Central memory CD8-positive, alpha-beta T cell (primary cell): ENCODE measurements at regions not wholly inside any gene's neighbourhood (a gene's known extent, or its start where the extent isn't known, plus 50 kb on each side); places are given as distances from the start of the nearest gene placed in this dataset.

Source experiments
- ATAC-seq: fragments of 150-1000 bp; cut with Tn5 transposase; replicated peaks from 2 replicates; pipeline ENCODE4 v1.10.0; 2022; ENCODE audit warnings: mild to moderate bottlenecking, moderate FRiP score, moderate number of reproducible peaks; ENCODE audit not compliant: poor library complexity, severe bottlenecking; ENCODE audit errors: extremely low read depth
- DNase-seq, 2 donors: peaks; one replicate each; pipeline ENCODE4 v3.0.0; 2021; ENCODE audit warnings: low spot score in 2 of 2
- H3K27ac Mint-ChIP-seq: one replicate; pipeline ENCODE4 v1.8.0; 2022; ENCODE audit warnings: low read depth, mild to moderate bottlenecking, moderate library complexity, mixed read lengths
- H3K27me3 Mint-ChIP-seq: one replicate; pipeline ENCODE4 v1.8.0; 2022; ENCODE audit warnings: mixed read lengths
- H3K36me3 Mint-ChIP-seq: one replicate; pipeline ENCODE4 v1.8.0; 2022; ENCODE audit warnings: mild to moderate bottlenecking, moderate library complexity, mixed read lengths; ENCODE audit not compliant: insufficient read depth
- H3K4me1 Mint-ChIP-seq: one replicate; pipeline ENCODE4 v1.8.0; 2022; ENCODE audit warnings: mixed read lengths
- H3K4me3 Mint-ChIP-seq: one replicate; pipeline ENCODE4 v1.8.0; 2022; ENCODE audit warnings: mild to moderate bottlenecking, moderate library complexity, mixed read lengths
- H3K9me3 Mint-ChIP-seq: one replicate; pipeline ENCODE4 v1.8.0; 2022; ENCODE audit warnings: mixed read lengths

DNA sequence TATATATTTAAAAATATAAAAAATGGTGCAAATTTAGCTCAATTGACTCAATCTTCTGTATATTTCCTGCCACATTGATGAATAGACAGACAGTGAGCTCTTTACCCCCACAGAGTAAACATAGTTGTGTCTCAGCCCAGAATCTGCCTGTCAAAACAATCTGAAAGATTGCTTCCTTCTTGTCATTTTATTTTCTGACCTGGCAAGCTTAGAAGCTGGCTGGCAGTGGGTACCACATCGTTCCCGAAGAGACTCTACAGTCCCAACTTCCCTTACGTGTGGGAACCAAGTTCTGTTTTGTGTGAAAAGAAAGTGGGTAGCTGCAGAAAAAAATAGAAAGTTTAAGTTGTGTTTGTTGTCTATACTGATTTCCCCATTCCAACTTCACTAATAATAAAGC, 629.3 kb upstream of the NEGR1 start:
- Mint-ChIP-seq H3K9me3 (peaks cover 31% of the 10 kb centered on the region), H3K36me3 (no peaks in the 10 kb centered on the region), H3K4me1 (no peaks in the 10 kb centered on the region), H3K27me3 (no peaks in the 10 kb centered on the region), H3K27ac (no peak overlapping the region), H3K4me3 (no peak overlapping the region)
- DNase-seq, result no peak
- ATAC-seq, result no peak

DNA sequence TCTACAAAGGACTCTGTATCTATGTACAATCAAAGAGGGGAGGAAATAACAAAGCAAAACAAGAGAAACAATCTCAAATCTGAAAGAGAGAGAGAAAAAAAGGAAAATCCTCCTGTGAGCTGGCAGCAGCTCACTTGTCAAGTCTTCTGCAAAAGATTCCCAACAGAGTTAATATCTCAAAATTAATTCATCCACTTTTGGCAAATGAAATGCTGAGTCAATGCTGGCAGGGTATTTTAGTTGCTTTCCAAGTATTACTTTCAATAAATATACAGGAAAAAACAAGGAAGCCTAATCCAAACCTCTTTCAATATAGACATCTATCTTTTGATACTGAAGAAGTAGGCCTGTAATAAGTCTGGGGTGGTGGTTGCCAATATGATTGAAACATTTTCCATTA, 613.9 kb upstream of the NEGR1 start:
- no peak overlapping the region for H3K27ac Mint-ChIP-seq
- ATAC-seq (no peak), DNase-seq (no peak)
- no peaks in the 10 kb centered on the region for H3K27me3 Mint-ChIP-seq
- no peaks in the 10 kb centered on the region for H3K4me1 Mint-ChIP-seq
- no peak overlapping the region for H3K4me3 Mint-ChIP-seq
- H3K9me3 Mint-ChIP-seq, result no peaks in the 10 kb centered on the region
- H3K36me3 Mint-ChIP-seq, result no peaks in the 10 kb centered on the region

DNA sequence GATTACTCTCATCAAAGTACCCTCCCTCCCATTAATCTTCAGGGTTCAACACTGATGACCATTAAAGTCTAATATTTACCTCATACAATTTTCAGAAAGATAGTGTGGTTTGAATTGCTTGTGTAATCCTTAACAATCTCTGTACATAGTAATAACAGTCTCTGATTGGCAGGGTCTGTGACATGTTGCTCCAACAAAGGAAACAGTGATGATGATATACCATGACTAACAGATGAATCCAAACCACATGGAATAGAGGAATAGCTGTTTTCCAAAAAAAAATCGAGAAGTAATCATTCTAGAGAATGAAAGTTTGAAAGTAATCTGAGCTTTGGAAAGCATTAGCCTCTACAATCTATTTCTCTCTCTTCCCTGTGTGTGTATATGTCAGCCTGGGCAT, 610.1 kb upstream of the NEGR1 start:
- Mint-ChIP-seq H3K4me3 (no peak overlapping the region), H3K27me3 (no peaks in the 10 kb centered on the region), H3K9me3 (no peaks in the 10 kb centered on the region), H3K27ac (no peak overlapping the region), H3K36me3 (no peaks in the 10 kb centered on the region), H3K4me1 (no peaks in the 10 kb centered on the region)
- DNase-seq, result no peak
- no peak for ATAC-seq

DNA sequence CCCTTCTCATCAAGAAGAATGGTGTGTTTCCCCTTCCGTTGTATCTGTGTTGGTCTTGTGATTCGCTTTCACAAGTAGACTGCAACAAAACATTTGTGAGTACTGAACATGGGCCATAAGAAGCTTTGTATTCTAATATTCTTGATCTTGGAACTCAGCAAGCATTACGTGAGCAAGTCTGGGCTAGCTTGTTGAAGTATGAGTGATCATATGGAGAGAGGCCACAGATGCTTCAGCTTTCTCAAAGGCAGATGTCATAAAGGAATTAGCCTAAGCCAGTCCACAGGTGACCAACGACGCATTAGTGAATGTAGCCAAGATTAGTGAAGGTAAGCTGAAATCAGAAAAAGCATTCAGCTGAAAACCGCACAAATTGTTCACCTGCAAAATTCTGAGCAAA, 609.6 kb upstream of the NEGR1 start:
- ATAC-seq (no peak), DNase-seq (no peak)
- Mint-ChIP-seq H3K9me3 (no peaks in the 10 kb centered on the region), H3K4me1 (no peaks in the 10 kb centered on the region), H3K27me3 (no peaks in the 10 kb centered on the region), H3K27ac (no peak overlapping the region), H3K4me3 (no peak overlapping the region), H3K36me3 (no peaks in the 10 kb centered on the region)

DNA sequence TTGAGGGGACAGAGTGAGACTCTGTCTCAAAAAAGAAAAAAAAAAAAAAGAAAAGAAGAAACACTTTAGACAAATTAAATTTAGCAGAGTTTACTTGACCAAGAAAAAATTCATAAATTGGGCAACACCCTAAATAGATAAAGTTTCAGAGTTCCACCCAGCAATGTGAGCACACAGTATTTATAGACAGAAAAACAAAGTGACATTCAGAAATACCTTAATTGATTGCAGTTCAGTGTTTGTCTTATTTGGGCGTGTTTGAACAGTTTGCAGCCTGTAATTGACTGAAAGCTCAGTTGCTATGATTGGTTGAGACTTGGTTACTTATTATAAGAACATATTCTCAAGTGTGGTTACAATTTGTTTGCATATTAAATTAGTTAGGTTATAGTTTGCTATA, 603.5 kb upstream of the NEGR1 start:
- H3K4me1 Mint-ChIP-seq, result no peaks in the 10 kb centered on the region
- ATAC-seq (no peak), DNase-seq (no peak)
- no peak overlapping the region for H3K4me3 Mint-ChIP-seq
- H3K27me3 Mint-ChIP-seq, result no peaks in the 10 kb centered on the region
- no peak overlapping the region for H3K27ac Mint-ChIP-seq
- peaks cover 9% of the 10 kb centered on the region for H3K9me3 Mint-ChIP-seq
- H3K36me3 Mint-ChIP-seq, result no peaks in the 10 kb centered on the region

DNA sequence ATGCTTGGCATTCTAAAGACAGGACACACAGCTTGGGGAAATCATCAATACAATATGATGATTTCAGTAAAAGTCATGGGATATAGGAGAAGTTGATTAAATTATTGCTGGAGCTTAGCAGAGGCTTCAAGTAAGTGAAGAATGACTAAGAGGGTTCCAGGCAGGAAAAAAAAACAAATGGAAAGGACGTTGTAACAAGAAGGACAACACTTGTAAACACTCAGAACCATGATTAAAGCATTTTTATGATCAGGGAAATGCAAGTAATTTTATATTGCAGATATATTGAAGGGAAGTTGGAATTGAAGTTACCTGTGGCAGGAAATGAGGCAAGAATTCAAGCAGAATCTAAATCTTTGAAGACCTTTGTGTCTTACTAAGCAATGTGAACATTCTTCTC, 602.7 kb upstream of the NEGR1 start:
- no peak for DNase-seq
- Mint-ChIP-seq H3K4me3 (no peak overlapping the region), H3K27ac (no peak overlapping the region), H3K36me3 (no peaks in the 10 kb centered on the region), H3K27me3 (no peaks in the 10 kb centered on the region), H3K4me1 (no peaks in the 10 kb centered on the region), H3K9me3 (peaks cover 9% of the 10 kb centered on the region)
- ATAC-seq, result no peak

DNA sequence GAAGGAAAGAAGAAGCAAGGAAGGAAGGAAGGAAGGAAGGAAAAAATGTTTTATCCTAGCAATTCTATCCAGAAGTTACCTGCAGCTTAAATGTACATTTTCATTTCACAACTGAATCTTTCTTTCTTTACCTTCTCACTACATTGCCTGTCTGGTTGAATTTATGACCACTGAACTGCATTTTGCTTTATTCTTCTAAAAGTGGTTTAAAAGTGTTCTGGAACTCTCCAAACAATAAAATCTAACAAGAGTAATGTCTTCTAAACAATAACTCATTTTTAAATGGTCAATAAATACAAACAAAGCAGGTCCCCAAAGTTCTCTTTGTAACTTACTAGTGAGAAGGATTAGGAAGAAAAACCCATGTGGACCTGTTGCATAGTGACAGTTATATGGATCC, 587.5 kb upstream of the NEGR1 start:
- no peaks in the 10 kb centered on the region for H3K27me3 Mint-ChIP-seq
- DNase-seq (no peak), ATAC-seq (no peak)
- no peak overlapping the region for H3K4me3 Mint-ChIP-seq
- no peaks in the 10 kb centered on the region for H3K4me1 Mint-ChIP-seq
- H3K27ac Mint-ChIP-seq, result no peak overlapping the region
- no peaks in the 10 kb centered on the region for H3K36me3 Mint-ChIP-seq
- H3K9me3 Mint-ChIP-seq, result peaks cover 6% of the 10 kb centered on the region

DNA sequence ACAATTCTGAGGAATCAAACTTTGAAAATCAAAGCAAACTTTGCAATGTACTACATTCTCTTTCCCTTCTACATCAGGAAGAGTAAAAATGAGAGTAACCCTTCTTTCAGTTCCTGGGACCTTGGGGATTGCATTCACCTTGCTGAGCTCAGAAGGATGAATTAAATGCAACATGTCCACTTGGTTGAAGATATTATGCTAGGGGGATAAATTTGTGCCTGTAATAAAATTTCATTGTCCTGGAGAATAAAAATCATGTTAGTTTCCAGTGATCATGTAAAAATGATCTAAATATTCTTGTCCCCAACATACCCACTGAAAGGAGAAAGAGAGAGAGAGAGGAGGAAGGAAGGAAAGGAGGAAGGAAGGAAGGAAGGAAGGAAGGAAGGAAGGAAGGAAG, 587.1 kb upstream of the NEGR1 start:
- Mint-ChIP-seq H3K4me1 (no peaks in the 10 kb centered on the region), H3K27me3 (no peaks in the 10 kb centered on the region), H3K27ac (no peak overlapping the region), H3K36me3 (no peaks in the 10 kb centered on the region), H3K9me3 (peaks cover 6% of the 10 kb centered on the region), H3K4me3 (no peak overlapping the region)
- ATAC-seq, result no peak
- DNase-seq, result no peak

DNA sequence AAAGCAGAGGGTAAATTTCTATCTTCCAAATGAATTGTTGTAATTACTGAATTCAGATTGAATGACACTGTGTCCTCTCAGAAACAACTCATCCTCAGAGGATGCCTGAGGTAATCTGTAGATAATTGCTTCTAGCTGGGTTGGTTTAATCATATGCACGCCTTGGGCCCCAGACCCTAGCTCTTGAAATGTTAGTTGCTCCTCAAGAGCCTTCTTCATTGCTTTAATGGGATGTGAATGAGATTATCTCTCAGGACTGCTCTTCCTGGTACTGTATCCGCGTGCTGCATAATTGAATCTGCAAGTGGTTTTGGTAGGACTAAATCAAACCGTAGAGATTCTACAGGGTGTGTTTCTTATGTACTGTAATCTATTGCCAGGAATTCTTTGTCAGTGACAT, 569.3 kb upstream of the NEGR1 start:
- no peak overlapping the region for H3K27ac Mint-ChIP-seq
- no peaks in the 10 kb centered on the region for H3K36me3 Mint-ChIP-seq
- no peaks in the 10 kb centered on the region for H3K4me1 Mint-ChIP-seq
- ATAC-seq (no peak), DNase-seq (no peak)
- H3K27me3 Mint-ChIP-seq, result no peaks in the 10 kb centered on the region
- H3K9me3 Mint-ChIP-seq, result peaks cover 22% of the 10 kb centered on the region
- no peak overlapping the region for H3K4me3 Mint-ChIP-seq

DNA sequence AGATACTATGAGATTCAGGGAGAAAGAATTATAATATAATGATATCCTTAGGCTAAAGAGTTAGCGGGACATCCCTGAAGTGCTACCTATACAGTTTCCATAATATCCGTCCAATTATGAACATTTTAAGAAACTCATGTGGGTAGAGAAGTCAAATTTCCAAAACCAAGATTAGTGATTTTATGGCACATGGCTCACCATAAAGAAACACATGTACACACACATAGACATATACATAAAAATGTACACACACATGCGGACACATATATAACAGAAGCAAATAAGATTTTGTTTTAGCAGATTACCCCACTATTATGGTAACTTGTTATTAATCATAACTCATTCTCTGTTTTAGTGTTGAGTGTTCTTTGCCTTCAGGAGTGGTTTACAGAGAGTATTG, 566.7 kb upstream of the NEGR1 start:
- peaks cover 23% of the 10 kb centered on the region for H3K9me3 Mint-ChIP-seq
- ATAC-seq (no peak), DNase-seq (no peak)
- no peak overlapping the region for H3K27ac Mint-ChIP-seq
- H3K27me3 Mint-ChIP-seq, result no peaks in the 10 kb centered on the region
- H3K4me3 Mint-ChIP-seq, result no peak overlapping the region
- no peaks in the 10 kb centered on the region for H3K36me3 Mint-ChIP-seq
- H3K4me1 Mint-ChIP-seq, result no peaks in the 10 kb centered on the region

DNA sequence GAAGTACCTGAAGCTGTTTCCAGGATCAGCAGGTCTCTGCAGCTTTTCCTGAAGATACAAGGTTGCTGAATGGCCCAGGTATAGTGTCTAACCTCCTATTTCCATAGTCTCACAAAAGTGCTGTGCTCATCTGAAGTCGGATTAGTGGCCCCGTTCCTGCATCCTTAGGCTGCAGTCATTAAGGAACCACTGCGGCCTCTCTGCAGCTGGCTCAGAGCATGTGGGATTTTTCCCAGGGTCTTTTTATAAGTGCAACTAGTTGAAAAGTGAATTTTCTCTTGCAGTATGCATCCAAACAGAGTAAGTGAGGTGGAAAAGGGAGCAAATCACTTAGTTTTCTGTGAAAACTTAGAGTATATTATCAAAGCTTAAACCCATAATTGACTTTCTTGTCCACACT, 565.3 kb upstream of the NEGR1 start:
- DNase-seq (no peak), ATAC-seq (no peak)
- Mint-ChIP-seq H3K36me3 (no peaks in the 10 kb centered on the region), H3K4me1 (no peaks in the 10 kb centered on the region), H3K27me3 (no peaks in the 10 kb centered on the region), H3K9me3 (peaks cover 29% of the 10 kb centered on the region), H3K4me3 (no peak overlapping the region), H3K27ac (no peak overlapping the region)

DNA sequence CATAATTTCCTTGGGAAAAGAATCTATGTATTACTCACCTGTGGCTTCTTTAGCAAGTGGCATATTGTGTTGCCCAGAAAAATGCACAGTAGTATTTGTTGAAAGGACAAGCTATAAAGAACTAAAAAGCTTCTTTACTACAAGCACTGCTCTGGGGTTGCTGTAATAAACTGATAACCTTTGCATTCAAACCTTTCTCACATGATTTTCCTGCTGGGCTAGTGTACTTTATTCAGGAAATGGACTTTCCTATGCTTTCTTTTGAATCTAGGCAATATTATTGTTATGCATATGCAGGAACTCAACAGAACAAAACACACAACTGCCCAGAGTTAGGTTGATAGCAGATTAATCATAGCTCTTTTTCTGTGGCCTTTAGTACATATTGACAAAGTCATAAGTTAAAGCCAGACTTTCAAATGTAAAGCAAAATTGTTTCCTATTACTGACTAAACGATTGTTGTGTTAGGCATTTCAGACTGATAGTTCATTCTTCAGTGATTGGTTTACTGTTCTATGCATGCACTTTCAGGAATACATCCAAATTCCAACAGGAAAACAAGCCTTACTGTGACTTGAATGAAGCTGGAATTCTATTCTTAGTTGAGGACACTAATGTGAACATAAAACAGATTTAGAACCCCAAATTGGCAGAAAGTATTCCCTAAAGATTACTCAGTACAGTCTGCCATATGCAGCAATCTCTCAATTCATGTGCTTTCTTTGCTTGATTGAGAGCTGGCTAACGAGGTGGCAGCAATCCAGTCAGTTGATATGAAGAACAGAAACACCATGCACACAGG, 564.3 kb upstream of the NEGR1 start:
- no peaks in the 10 kb centered on the region for H3K27me3 Mint-ChIP-seq

DNA sequence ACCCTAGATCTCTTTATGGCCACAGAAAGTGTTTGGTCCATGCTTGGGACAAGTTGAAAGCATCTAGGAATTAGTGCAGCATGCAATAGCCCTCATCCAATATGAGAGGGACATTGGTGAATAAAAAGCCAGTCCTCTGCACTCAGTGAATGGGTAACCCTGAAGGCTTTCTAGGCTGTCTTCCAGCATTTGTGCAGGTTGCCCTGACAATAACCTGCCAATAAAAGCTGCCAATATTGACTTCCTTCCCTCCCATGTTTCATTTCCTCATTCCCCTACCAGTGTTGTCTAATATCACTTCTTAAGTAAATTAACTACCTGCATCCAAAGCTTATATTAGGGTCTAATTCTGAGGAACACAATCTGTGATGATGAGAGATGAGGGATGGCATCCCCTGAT, 563.6 kb upstream of the NEGR1 start:
- H3K4me3 Mint-ChIP-seq, result no peak overlapping the region
- H3K36me3 Mint-ChIP-seq, result no peaks in the 10 kb centered on the region
- DNase-seq (no peak), ATAC-seq (no peak)
- H3K27ac Mint-ChIP-seq, result no peak overlapping the region
- peaks cover 31% of the 10 kb centered on the region for H3K9me3 Mint-ChIP-seq
- H3K27me3 Mint-ChIP-seq, result no peaks in the 10 kb centered on the region
- no peaks in the 10 kb centered on the region for H3K4me1 Mint-ChIP-seq

More for the DNA sequence above, 564.3 kb upstream of the NEGR1 start:
- no peak for ATAC-seq
- Mint-ChIP-seq H3K27ac (no peak overlapping the region), H3K4me1 (no peaks in the 10 kb centered on the region), H3K4me3 (no peak overlapping the region), H3K9me3 (peaks cover 33% of the 10 kb centered on the region), H3K36me3 (no peaks in the 10 kb centered on the region)
- no peak for DNase-seq
